Coronary artery (tissue), 2 donors: ENCODE measurements at regions not wholly inside any gene's neighbourhood (a gene's known extent, or its start where the extent isn't known, plus 50 kb on each side); places are given as distances from the start of the nearest gene placed in this dataset.

Experiments used
- DNase-seq: peaks from one replicate; pipeline ENCODE4 v3.0.0-alpha.2; 2017; ENCODE audit warnings: low spot score
- H3K27ac ChIP-seq, 2 donors: fragments of 200-600 bp; sonication (generic); one replicate each; pipeline ENCODE4 v1.5.1; 2016 to 2019
- H3K4me3 ChIP-seq: fragments of 200-600 bp; sonication (generic); 2 replicates; pipeline ENCODE4 v1.5.1; 2016; ENCODE audit warnings: mild to moderate bottlenecking, moderate library complexity
- CTCF ChIP-seq: fragments of 200-600 bp; sonication (generic); IDR thresholded peaks from one replicate; pipeline ENCODE4 v1.5.1; 2019; ENCODE audit warnings: antibody characterized with exemption

GRCh38 chr2:149849136-149849535 is 261.6 kb upstream of the MMADHC start:
- Histone ChIP-seq H3K27ac (no peak overlapping the region), H3K4me3 (no peak overlapping the region)
- DNase-seq = no peak
- no peak for TF ChIP-seq CTCF

GRCh38 chr2:149841396-149841795 is 253.8 kb upstream of the MMADHC start:
- TF ChIP-seq CTCF = no peak
- no peak overlapping the region for H3K4me3 ChIP-seq
- no peak for DNase-seq
- H3K27ac ChIP-seq = no peak overlapping the region

GRCh38 chr2:149832324-149832723 is 244.7 kb upstream of the MMADHC start:
- no peak for DNase-seq
- TF ChIP-seq CTCF = no peak
- Histone ChIP-seq H3K27ac (no peak overlapping the region), H3K4me3 (no peak overlapping the region)

- no peak for TF ChIP-seq CTCF
- Histone ChIP-seq H3K4me3 (no peak overlapping the region), H3K27ac (no peak overlapping the region)
- DNase-seq = no peak
Measured at GRCh38 chr2:149828520-149829210, 241.1 kb upstream of the MMADHC start.

- H3K4me3 ChIP-seq = no peak overlapping the region
- TF ChIP-seq CTCF = no peak
- no peak for DNase-seq
Measured at GRCh38 chr2:149827585-149828126, 240.1 kb upstream of the MMADHC start.

GRCh38 chr2:149826471-149827125 is 239.0 kb upstream of the MMADHC start:
- TF ChIP-seq CTCF = no peak
- H3K4me3 ChIP-seq = no peak overlapping the region
- no peak for DNase-seq
- H3K27ac ChIP-seq = no peak overlapping the region

More at GRCh38 chr2:149827585-149828126, 240.1 kb upstream of the MMADHC start:
- no peak overlapping the region for H3K27ac ChIP-seq

- no peak overlapping the region for H3K4me3 ChIP-seq
Measured at GRCh38 chr2:149825473-149825872, 237.9 kb upstream of the MMADHC start.

More at GRCh38 chr2:149825473-149825872, 237.9 kb upstream of the MMADHC start:
- H3K27ac ChIP-seq = no peak overlapping the region
- TF ChIP-seq CTCF = no peak
- no peak for DNase-seq
